Activated CD4-positive, CD25-positive, alpha-beta regulatory T cell treated with anti-CD3 and anti-CD28 coated beads, Interleukin-2, amount 50 U/mL, for 16 hours (primary cell): ENCODE measurements at regions not wholly inside any gene's neighbourhood (a gene's known extent, or its start where the extent isn't known, plus 50 kb on each side); places are given as distances from the start of the nearest gene placed in this dataset.

Experiments
- DNase-seq: peaks from one replicate; pipeline ENCODE4 v3.0.0-alpha.2; 2020; ENCODE audit warnings: low read depth, low spot score

DNA sequence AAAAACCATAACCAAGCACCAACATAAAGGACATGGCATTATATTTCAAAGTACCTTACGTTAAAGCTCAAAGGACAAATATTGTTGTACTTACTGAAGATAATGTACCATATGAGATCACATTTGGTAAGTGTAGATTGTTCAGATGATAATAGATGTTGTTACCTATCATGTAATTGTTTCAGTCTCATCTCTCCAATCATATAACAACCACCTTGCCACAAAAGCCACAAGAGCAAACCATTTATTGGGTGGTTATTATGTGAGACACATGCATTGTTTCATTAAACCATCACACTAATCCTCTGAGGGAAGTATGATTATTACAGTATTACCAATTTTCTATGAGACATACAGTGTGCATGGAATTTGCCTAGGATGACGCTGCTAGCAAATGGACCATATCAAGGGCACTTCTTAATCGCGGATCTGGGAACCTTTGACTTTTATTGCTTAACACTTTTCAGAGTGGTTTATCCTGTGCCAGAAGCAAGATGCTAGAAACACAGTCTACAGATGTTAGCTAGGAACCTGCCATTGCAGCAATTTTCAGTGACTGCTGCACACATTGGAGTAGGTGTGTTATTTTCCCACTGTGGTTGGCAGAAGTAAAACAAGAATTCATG lies 149.8 kb upstream of the AKIRIN2 start:
- DNase-seq, result no peak

DNA sequence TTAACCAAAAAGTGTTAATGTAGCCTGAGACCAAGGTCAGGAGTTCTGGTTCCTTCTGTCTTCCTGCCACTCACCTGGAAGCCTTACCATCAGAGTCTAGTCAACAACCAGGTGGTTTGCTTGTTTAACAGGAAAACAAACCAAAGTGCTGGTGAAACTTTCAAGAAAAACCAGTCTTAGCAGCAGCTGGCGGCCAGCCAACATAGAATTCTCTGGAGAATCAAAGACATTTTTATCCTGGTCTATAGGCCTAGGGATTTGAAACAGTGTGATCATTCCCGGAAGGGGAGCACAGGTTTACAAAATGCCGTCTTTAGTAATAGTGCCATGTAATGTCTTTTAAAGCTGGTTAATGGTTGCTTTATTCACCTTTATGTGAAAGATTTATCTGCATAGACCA lies 146.6 kb upstream of the AKIRIN2 start:
- no peak for DNase-seq

DNA sequence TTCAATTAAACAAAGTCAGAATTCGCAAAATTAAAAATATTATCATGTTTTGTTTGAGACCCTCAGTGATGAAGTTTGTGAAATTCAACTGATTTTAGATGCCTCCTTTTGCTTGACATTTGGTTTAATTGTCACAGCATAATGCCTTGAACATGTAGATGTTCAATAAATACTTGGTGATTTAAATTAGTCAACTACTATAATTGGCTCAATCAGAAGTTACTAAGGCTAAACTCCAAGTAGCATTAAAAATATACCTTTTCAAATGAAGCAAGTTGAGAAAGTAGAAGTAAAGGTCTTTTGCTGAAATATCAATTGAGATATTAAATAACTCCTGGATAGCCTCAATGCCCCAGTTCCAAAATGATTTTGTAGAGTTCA lies 145.8 kb upstream of the AKIRIN2 start:
- no peak for DNase-seq

DNA sequence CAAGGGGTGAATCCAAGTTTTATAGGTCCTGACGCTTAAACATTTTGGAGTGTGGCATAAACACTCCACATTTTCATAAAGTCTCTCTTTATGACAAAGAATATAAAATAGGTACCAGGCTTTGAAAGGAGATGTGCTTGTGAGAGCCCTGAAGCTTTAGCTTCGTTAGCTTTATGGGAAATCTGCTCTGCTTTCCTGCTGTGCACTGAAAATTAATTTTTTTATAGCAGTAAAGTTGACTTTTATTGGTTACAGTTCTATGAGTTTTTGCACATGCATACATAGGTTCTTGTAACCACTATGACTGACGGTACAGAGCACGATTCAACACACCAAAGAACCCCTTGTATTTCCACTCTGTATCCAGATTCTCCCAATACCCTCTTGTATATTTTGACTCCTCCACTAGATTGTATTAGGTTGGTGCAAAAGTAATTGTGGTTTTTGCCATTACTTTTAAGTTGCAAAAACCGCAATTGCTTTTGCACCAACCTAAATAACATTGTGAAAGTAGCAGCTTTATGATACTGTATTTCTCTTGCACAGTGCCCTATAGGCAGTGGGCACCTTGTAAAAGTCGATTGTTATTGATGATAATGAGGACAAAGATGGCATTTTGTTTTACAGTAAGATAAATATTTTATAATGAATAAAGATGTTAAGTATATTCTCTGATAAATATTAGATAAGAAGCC lies 145.2 kb upstream of the AKIRIN2 start:
- no peak for DNase-seq

DNA sequence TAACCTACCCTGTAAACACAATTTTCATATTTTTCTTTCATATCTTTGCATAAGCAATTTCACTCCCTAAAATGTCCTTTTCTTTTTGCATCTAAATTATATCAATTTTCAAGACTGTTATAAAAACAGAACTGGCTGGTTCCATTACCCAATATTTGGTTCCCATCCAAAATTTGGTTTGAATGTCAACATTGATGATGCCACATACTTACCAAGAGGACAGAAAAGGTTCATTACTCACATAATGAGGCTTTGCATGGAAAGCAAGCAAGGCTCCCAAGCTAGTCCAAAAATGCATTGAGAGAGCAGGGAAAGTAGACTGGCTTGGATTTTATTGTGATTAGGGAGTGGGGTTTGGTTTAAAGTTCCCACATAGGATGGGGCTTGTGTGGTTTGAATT lies 144.4 kb upstream of the AKIRIN2 start:
- no peak for DNase-seq

DNA sequence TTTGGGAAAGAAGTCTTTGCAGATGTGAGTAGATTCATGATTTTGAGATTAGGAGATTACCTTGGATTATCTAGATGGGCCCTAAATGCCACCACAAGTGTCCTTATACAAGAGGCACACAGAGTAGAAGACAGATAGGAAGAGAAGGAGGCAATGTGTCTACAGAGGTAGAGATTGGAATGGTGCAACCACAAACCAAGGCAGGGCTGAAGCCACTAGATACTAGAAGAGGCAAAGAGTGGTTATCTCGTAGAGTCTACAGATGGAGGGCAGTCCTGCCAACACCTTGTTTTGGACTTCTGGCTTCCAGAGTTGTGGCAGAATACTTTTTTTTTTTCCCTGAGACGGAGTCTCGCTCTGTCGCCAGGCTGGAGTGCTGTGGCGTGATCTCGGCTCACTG lies 138.3 kb upstream of the AKIRIN2 start:
- no peak for DNase-seq

DNA sequence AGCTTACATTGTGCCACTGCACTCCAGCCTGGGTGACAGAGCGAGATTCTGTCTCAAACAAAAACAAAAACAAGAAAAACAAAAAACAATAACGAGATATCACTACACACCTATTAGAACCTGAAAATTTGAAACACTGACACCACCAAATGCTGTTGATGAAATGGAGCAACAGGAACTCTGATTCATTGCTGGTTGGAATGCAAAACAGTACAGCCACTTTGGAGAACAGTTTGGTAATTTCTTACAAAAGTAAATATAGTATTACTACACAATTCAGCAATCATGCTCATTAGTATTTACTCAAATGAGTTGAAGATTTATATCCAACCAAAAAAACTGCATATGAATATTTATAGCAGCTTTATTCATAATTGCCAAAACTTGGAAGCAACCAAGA lies 135.8 kb upstream of the AKIRIN2 start:
- no peak for DNase-seq

DNA sequence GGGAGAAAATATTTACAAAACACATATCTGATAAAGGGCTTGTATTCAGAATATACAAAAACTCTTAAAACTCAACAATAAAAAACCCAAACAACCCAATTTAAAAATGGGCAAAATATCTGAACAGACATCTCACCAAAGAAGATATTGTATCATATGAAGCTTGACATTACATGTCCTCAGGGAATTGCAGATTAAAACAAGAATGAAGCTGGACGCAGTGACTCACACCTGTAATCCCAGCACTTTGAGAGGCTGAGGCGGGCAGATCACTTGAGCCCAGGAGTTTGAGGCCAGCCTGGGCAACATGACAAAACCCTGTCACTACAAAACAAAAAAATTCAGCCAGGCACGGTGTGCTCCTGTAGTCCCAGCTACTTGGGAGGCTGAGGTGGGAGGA lies 135.4 kb upstream of the AKIRIN2 start:
- DNase-seq, result no peak

DNA sequence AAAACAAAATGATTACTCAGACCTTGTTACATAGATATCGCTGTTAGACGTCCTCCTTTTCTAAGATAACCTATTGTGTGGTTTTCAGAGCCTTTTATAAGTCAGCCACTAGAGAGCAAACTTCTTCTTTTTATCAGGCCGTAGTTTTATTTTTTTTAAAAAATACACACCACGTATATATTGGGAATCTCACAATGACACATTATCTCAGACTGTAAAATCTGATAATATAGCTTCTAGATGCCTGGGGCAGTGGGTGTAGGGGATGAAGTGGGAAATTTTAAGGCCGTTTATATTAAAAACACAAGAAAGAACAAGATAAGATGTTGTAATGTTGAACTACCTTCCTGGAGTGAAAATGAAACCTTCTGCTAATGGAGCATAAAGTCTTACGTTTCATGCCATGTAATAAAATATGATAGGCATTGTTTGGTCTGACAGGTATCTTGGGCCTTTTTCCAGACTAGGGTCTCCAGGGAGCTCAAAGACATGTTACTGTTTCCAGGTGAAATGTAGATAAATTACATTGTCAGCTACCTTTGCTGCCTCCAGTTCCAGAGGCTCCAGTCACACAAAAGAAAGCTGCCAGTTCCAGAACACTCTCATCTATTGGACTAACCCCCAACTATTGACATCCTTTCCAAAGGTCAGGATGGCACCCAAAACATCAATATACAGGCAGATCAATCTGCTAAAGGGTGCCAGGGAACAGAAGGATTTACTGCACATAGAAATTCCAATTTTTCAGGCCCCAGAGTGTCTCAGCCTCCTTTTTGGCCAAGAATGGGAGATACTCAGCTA lies 130.2 kb upstream of the AKIRIN2 start:
- no peak for DNase-seq

DNA sequence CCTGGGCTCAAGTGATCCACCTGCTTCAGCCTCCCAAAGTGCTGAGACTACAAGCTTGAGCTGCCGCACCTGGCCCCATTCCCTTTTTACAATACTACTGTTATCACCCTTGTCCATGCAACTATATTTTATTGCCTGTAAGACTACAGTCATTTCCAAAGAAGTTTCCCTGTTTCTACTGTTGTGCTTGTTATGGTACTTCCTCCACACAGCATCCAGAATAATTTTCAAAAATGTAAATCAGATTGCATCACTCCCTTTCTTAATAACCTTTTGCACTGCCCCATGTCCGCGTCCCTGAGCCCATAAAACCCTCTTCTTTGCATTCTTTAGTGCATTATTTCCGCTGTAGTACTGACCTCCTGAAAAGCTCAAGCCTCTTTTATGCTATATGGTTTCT lies 128.9 kb upstream of the AKIRIN2 start:
- DNase-seq, result no peak

DNA sequence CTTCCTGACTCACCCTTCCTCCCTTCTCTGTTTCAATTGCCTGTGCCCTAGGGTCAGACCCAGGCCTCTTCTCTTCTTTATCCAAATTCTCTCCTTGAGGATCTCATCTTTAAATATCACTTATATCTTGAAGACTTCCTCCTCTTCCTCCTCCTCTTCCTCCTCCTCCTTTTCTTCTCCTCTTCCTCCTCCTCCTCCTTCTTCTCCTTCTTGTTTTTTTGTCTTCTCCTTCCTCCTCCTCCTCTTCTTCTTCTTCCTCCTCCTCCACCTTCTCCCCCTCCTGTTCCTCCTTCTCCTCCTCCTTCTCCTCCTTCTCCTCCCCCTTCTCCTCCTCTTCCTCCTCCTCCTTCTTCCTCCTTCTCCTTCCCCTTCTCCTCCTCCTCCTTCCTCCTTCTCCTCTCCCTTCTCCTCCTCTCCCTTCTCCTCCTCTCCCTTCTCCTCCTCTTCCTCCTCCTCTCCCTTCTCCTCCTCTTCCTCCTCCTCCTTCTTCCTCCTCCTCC lies 127.6 kb upstream of the AKIRIN2 start:
- DNase-seq, result no peak

DNA sequence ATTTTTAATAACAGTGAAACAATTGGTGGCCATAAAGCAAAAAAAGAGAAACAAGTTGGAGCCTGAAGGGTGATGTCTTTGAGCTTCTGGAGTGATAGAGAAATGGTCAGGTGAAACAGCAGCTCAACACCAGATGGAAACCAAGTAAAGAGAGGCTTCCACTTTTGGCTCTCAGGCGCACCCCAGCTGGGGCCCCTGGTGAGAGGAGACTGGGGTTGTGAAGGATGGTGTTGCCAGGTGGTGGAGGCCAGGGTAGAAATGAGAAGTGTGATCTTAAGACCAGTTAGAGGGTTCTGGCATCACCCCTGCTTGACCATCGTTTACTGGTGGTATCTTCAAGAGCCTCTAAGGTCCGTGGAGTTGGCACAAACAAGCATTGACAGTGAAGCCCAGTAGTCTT lies 126.0 kb upstream of the AKIRIN2 start:
- no peak for DNase-seq

DNA sequence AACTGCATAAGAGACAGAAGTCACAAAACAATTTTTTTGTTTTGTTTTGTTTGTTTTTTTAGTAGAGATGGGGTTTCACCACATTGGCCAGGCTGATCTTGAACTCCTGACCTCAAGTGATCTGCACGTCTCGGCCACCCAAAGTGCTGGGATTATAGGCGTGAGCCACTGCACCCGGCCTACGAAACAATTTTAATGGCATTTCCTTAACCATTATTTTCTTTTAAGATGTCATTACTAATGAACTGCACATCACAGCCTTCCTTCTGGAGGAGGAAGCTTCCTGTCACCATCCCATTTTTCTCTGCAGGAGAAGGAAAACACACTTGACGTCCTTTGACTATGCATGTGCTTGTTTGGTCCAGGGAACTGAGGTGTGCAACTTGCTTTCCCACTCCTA lies 125.3 kb upstream of the AKIRIN2 start:
- no peak for DNase-seq

DNA sequence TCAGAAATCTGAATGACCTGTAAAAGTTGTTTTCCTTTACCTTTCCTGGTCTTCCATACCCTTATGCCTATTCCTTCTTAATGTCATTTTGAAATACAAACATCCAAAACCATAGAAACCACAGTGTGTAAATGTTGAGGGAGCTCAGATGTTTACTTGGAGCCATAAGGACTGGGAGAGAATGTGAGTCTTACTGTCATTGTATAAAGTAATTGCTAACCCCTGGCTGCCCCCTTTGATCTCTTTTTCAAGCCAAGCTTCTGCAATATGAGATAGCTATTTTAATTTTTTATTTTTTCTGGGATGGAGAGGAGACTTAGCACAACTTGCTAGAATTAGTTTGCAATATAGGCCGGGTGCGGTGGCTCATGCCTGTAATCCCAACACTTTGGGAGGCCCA lies 124.4 kb upstream of the AKIRIN2 start:
- DNase-seq, result no peak

DNA sequence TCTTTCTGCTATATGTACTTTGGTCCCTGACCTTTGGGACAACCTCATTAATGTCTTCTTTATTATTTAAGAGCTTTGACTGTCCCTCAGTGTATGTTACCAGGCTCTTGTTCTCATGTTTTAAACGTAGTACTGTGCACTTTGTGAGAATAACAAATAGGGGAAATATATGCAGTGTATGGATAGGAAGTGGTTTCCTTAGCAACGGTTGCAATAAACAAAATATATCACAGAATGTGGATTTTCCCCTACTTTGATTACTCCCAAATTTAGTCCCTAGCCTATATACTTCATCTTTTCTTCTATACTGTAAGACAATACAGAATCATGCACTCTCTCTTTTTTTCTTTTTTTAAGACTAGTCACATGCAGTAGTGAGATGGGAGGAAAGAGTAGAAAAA lies 123.8 kb upstream of the AKIRIN2 start:
- no peak for DNase-seq

DNA sequence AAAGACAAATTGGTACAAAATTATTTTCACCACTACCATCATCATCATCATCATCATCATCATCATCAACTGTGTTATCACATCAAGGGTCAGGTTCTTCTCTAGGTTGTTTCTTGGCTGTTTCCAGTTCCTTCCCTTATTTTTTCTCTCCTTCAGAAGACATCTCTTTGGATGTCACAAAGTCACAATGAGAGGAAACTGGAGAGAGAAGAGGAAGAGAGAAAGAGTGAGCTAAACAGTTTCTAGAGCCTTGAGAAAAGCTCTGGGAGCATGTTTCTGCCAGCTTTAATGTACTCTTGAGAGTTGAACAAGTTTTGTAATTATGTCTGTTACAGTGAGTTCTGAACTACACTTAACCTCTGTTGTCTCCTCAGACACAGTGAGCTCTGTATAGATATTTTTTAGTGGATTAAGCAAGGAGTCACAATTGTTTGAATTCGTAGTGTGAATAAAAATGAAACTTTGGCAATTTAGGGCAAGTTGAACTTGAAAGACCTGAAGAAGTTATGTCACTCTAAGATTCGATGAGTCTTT lies 123.0 kb upstream of the AKIRIN2 start:
- DNase-seq, result no peak

DNA sequence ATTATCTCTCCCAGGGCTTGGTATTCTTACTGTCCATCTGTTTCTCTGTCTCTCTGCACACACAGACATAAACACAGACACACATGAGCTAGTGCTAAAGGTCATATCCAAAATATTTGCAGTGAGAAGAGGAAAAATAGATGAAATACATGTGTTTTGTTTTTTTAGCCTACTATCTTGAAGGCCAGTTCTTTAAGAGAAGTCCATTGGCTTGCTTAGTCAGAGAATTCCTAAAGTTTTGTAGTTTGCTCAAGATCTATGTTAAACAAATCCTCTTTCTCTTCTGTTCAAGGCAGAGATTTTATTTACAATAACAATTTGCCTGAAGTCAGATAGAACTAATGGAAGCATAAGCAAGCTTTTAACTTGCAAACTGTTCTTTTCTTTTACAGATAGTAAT lies 120.0 kb upstream of the AKIRIN2 start:
- no peak for DNase-seq

DNA sequence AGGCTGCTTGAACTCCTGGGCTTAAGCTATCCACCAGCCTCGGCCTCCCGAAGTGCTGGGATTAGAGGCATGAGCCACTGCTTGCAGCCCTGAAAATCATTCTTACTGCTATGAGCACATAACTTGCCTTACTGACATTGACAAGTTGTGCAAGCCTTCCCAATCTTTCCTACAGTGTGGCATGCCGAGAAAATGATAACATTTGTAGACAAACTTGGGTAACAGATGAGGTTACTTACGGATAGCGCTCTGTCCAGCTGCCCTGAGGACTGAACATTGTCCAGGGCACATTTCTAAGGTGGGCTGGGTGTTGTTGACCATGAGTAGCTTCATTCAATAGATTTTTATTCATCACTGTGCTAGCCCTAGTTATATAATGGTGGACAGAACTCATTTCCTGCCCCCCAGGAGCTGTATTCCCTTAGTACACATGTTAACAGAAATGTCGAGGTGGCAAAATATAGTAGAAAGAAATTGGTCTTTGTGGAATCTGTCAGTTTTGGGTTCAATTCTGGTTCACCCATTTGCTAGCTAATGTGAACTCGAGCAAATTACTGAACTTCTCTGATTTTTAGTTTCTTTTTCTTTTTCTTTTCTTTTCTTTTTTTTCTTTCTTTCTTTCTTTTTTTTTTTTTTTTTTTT lies 118.4 kb upstream of the AKIRIN2 start:
- no peak for DNase-seq

DNA sequence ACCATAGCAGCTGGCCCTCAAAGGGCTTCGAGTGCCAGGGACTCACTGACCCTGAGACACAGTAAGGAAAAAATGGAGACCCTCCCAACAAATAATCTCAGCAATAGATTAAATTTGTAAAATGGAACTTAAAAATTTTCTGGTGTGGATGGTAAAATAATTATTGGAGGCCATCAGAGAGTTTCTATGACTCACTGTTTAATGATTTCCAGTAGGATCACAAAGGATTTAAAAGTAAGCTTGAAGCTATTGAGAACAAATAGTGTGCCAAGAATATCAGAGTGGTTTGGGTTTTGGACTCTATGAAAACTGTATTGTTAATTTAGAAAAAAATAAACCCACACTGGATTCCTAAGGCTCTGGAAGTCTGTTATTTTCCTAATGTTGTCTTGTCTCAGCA lies 115.2 kb upstream of the AKIRIN2 start:
- DNase-seq, result no peak

DNA sequence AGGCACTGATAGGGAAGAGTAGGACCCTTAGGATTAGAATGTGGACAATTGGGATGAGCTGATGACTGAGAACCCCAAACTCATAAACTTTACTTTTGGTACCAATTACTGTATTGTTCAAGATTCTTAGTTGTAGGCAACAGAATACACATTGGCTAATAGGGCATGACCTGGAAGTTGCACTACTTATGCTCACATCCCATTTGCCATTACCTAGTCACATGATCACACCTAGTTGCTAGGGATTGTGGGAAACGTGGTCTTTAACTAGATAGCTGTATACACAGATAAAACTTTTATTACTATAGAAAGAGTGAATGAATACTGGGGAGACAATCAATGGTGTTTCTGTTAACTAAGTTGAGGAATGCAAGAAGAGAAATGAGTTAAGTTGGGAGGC lies 113.4 kb upstream of the AKIRIN2 start:
- DNase-seq, result no peak

DNA sequence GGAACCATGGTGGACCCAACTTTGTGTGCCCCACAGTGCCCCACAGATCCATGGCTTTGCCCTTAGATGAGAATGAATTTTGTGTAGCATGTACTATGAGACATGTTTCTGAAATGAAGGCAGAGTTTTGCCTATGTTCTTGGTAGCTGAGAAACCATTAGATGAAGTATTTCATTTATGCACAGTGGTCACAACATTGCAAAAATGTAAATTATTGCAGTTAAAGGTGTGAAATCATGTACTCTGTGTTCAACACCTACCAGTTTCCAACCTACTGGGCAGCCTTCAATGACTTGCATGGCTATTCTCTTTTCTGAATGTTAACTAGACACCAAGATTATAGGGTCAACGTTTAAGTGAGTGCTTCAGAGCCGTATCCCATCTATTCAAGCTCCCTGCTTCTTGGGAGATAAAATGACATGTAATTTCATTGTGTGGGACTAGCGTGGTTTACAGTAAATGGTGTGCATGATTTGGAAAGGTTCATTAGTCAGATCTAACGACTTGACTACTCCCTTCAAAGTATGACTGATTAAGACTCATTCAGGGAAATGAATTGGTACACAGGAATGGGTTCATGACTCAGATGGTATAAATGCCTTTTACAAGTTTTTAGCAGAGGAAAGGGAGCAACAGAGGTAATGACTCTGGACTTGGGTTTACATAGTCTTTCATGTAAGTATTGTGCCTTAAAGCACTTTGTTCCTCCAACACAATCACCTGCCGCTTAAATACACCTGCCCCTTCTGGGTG lies 106.1 kb upstream of the AKIRIN2 start:
- no peak for DNase-seq
